Activated CD4-positive, alpha-beta T cell treated with anti-CD3 and anti-CD28 coated beads, Interleukin-2, amount 50 U/mL, for 1 hour (primary cell): ENCODE measurements at regions not wholly inside any gene's neighbourhood (a gene's known extent, or its start where the extent isn't known, plus 50 kb on each side); places are given as distances from the start of the nearest gene placed in this dataset.

Source experiments
- DNase-seq: peaks from one replicate; pipeline ENCODE4 v3.0.0-alpha.2; 2020

GRCh38 chr22:48752451-48753380 is 1075.0 kb downstream of the BRD1 start:
- DNase-seq = no peak

- no peak for DNase-seq
Measured at GRCh38 chr22:48751539-48752437, 1075.9 kb downstream of the BRD1 start.

GRCh38 chr22:48750826-48751440 is 1076.7 kb downstream of the BRD1 start:
- DNase-seq = no peak

GRCh38 chr22:48750282-48750681 is 1077.4 kb downstream of the BRD1 start:
- no peak for DNase-seq

- no peak for DNase-seq
Measured at GRCh38 chr22:48749555-48750227, 1078.0 kb downstream of the BRD1 start.

GRCh38 chr22:48748860-48749554 is 1078.7 kb downstream of the BRD1 start:
- no peak for DNase-seq

GRCh38 chr22:48748113-48748859 is 1079.4 kb downstream of the BRD1 start:
- DNase-seq = no peak

GRCh38 chr22:48746789-48747425 is 1080.8 kb downstream of the BRD1 start:
- DNase-seq = no peak

- no peak for DNase-seq
Measured at GRCh38 chr22:48745842-48746788, 1081.6 kb downstream of the BRD1 start.

GRCh38 chr22:48744967-48745841 is 1082.5 kb downstream of the BRD1 start:
- no peak for DNase-seq

- no peak for DNase-seq
Measured at GRCh38 chr22:48744283-48744641, 1083.4 kb downstream of the BRD1 start.

- DNase-seq = no peak
Measured at GRCh38 chr22:48743601-48744282, 1083.9 kb downstream of the BRD1 start.

GRCh38 chr22:48742556-48743343 is 1084.9 kb downstream of the BRD1 start:
- no peak for DNase-seq

- DNase-seq = no peak
Measured at GRCh38 chr22:48742191-48742555, 1085.5 kb downstream of the BRD1 start.

- no peak for DNase-seq
Measured at GRCh38 chr22:48741540-48741939, 1086.1 kb downstream of the BRD1 start.

GRCh38 chr22:48740731-48741405 is 1086.8 kb downstream of the BRD1 start:
- no peak for DNase-seq
